ENCODE measurements at regions not wholly inside any gene's neighbourhood (a gene's known extent, or its start where the extent isn't known, plus 50 kb on each side); places are given as distances from the start of the nearest gene placed in this dataset.
"Not testable (repeated sequence)": the region's sequence is repeated elsewhere in the genome, so short reads cannot be mapped to it uniquely, and the experiment has no call there.

GRCh38 chr13:24618011-24618955, 61.9 kb upstream of the ATP12A start:
- no peak for DNase-seq (ENCODE audit: low spot score)

DNA sequence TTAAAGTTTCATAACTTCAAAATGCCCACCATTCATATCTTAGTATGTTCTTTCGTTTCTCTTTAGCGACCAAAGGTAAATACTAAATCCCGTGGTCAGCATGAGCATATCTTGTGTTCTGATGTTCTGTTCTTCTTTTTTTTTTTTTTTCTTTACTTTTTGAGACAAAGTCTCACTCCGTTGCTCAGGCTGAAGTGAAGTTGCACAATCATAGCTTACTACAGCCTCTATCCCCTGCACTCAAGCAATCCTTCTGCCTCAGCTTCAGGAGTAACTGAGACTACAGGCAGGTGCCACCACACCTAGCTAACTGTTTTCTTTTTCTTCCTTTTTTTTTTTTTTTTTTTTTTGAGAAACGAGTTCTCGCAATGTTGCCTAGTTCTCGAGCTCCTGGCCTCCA, 60.9 kb upstream of the ATP12A start:
- DNase-seq (ENCODE audit: low spot score) = no peak

- DNase-seq (ENCODE audit: low spot score) = not testable (repeated sequence)
Measured at GRCh38 chr13:24622481-24623148, 57.6 kb upstream of the ATP12A start.

DNA sequence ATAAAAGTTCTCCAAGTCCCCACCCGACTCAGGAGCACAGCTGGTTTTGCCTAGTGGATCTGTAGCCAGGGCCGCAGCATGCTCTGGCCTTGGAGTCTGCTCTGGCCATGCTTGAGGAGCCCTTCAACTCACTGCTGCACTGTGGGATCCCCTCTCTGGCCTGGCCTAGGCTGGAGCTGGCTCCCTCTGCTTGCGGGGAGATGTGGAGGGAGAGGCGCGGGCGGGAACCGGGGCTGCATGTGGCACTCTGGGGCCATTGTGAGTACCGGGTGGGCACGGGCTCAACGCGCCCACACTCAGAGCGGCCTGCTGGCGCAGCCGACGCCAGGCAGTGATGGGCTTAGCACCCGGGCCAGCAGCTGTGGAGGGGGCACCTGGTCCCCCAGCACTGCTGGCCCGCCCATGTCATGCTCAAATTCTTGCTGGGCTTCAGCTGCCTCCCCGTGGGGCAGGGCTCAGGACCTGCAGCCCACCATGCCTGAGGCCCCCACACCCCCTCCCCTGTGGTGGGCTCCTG, 57.0 kb upstream of the ATP12A start:
- DNase-seq (ENCODE audit: low spot score) = no peak

GRCh38 chr13:24624363-24624762, 55.8 kb upstream of the ATP12A start:
- DNase-seq (ENCODE audit: low spot score) = no peak

GRCh38 chr13:24624801-24625231, 55.4 kb upstream of the ATP12A start:
- peak; percentile 4 for DNase-seq (ENCODE audit: low spot score)

- DNase-seq (ENCODE audit: low spot score) = peak; percentile 6
Measured at GRCh38 chr13:24625331-24625731, 54.9 kb upstream of the ATP12A start.

DNA sequence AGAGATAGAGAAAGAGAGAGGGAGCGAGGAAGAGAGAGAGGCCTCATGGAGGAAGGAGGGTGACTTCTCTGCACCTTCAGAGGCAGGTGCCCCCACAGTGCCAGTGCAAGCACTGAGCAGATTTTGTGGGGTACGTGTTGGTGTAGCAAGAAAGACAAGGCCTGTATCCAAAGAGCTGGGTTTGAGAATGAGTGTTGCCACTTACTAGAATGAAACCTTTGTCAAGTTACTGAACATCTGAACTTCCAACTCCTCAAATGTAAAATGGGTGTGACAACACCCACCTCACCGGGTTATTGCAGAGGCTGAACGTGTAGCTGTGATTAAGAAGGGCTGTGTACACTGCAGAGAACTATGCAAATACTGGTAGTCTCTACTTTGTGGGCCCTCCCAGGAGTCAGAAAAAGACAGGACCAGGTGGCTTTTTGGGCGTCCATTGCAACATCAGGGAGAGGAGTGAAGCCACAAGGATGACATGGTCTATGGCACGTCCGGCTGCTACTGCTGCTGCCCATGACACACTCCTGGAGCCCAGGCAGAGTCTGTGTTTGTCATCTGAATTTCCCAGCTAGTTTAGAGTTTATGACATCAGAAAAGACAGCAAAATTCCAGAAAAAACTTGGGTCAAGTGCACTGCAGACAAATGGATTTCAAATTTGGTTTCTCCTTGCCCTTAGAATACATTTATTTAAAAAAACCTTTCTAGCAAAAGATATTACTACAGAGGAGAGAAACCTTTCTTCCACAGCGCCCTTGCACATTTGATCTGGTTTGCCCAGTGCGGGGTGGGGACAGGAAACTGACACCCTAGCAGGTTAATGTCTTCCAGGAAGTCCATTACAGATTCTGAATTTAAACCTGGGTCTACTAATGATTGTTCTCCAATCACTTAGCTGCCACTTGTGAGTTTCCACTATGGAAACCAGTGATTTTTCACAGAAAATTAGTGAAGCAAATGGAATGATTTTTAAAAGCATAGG, 54.0 kb upstream of the ATP12A start:
- peak; percentile 4 for DNase-seq (ENCODE audit: low spot score)

DNA sequence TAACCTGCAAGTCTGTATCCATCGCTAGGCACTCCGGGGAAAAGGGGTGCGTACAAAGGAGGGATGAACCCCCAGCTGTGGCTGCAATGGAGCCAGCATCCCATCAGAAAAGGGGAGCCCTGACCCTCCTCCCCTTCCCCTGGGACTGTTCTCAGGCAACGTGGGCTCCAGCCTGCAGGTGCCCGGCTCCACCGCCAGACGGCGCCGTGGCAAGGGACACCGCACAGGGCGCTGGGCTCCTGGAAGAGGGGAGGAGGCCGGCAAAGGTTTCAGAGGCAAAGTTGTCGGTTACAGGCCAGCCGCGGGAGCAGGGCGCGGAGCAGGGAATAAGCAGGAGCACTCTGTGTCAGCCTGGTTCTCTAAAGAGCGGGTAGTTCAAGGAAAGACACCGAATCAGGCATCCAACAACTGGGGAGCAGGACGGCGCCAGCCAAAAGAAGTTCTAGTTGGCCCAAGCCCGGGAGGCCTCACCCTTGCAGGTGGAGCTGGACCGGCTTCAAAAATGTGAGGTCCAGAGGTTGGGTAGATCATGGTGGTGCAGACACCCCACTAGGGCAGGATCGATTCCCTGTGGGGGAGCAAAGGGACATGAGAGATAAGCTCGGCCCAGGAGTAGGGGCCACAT, 53.0 kb upstream of the ATP12A start:
- DNase-seq (ENCODE audit: low spot score) = peak; percentile 72

GRCh38 chr13:24627946-24628345, 52.3 kb upstream of the ATP12A start:
- DNase-seq (ENCODE audit: low spot score) = peak; percentile 3

GRCh38 chr13:24629320-24629719, 50.9 kb upstream of the ATP12A start:
- no peak for DNase-seq (ENCODE audit: low spot score)

- DNase-seq (ENCODE audit: low spot score) = no peak
Measured at GRCh38 chr13:24630121-24630520, 50.1 kb upstream of the ATP12A start.

Measured in GM03348 (cell line).